Heart left ventricle (tissue), 16 donors: ENCODE measurements at regions not wholly inside any gene's neighbourhood (a gene's known extent, or its start where the extent isn't known, plus 50 kb on each side); places are given as distances from the start of the nearest gene placed in this dataset.

Experiments
- ATAC-seq, 4 donors: fragments of 200-7000 bp; cut with Tn5 transposase; one replicate each; pipeline ENCODE4 v1.9.1; 2020 to 2022; ENCODE audit warnings: moderate library complexity in 4 of 4, mild to moderate bottlenecking in 3 of 4, moderate number of reproducible peaks in 1 of 4
- DNase-seq, 5 donors: peaks; one replicate each; pipeline ENCODE4 v3.0.0-alpha.2; 2020
- H3K27ac ChIP-seq, 12 donors: fragments of 200-600 bp; sonication (generic) in 4 of 12; one replicate each; pipeline versions ENCODE4 v1.5.0 to v1.8.0; 2016 to 2022; ENCODE audit warnings: mild to moderate bottlenecking in 2 of 12
- H3K27me3 ChIP-seq, 9 donors: fragments of 200-600 bp; sonication (generic) in 2 of 9; one replicate each; pipeline versions ENCODE4 v1.5.1 to v1.8.0; 2016 to 2022; ENCODE audit warnings: mild to moderate bottlenecking in 3 of 9
- H3K36me3 ChIP-seq, 9 donors: fragments of 200-600 bp; sonication (generic) in 2 of 9; one replicate each; pipeline versions ENCODE4 v1.5.0 to v1.8.0; 2018 to 2022; ENCODE audit warnings: mild to moderate bottlenecking in 2 of 9
- H3K4me1 ChIP-seq, 12 donors: fragments of 200-600 bp; sonication (generic) in 4 of 12; one replicate each; pipeline versions ENCODE4 v1.5.0 to v1.8.0; 2016 to 2022; ENCODE audit warnings: mild to moderate bottlenecking in 3 of 12
- H3K4me3 ChIP-seq, 12 donors: fragments of 200-600 bp; sonication (generic) in 4 of 12; one replicate each; pipeline versions ENCODE4 v1.5.0 to v1.8.0; 2017 to 2022; ENCODE audit warnings: mild to moderate bottlenecking in 9 of 12, moderate library complexity in 4 of 12
- H3K9me3 ChIP-seq, 12 donors: fragments of 200-600 bp; sonication (generic) in 4 of 12; one replicate each; pipeline versions ENCODE4 v1.5.0 to v1.8.0; 2016 to 2022; ENCODE audit warnings: mild to moderate bottlenecking in 1 of 12
- POLR2A ChIP-seq, 2 donors: fragments of 450-650 bp; IDR thresholded peaks; one replicate each; pipeline ENCODE4 v1.6.1; 2017; ENCODE audit warnings: antibody characterized with exemption in 2 of 2, mild to moderate bottlenecking in 2 of 2, moderate library complexity in 2 of 2
- WGBS, 4 donors: extraction: QIAGEN DNeasy Blood & Tissue Kit in 2 of 4; methylation state at CpG; one replicate each; pipeline versions ENCODE4 v1.1.5 to v1.1.7; 2013 to 2018; 5-methylcytosine and 5-hydroxymethylcytosine counted together
- intact Hi-C, 10 donors: fragments of 100-400 bp; cut with DNase I; formaldehyde crosslinking; loops; one replicate each; pipeline versions ENCODE4 v1.11.1 to v1.14.2; 2022
- TF ChIP-seq, protein P1 (sequence below), 12 donors: fragments of 200-600 bp; sonication (generic) in 4 of 12; IDR thresholded peaks; one replicate each; pipeline versions ENCODE4 v1.5.0 to v1.8.0; 2018 to 2022; ENCODE audit warnings: antibody characterized with exemption in 12 of 12, mild to moderate bottlenecking in 5 of 12
- donor health status: ischemic (EF 13 %, LVEDD 7.1; RV severe dilation, severe dysfunction).
- donor health status: healthy with polysubstance abuse.
- donor health status: DM: no; HTN: yes; CAD: no.
- donor health status: DM: no; HTN: no; CAD: no.
- donor health status: ischemic (EF 25% LVEDD 6.9; RV normal size, moderate dysfunction).
- donor health status: ischemic (EF 25% LVEDD 5.7; RV mildly dilated, moderate dysfunction).
- donor health status: healthy.
- donor health status: DM: yes; HTN: yes; CAD: no.
- donor health status: ischemic (EF 35%, LVEDD 5.7; RV mildly dilated, moderate dysfunction).
- donor health status: nonischemic (EF 11% LVEDD 7.7; RV severe dilation, severe dysfunction).
- donor health status: DM: yes; HTN: yes; CAD: no.
- donor health status: PGD.
- donor health status: ischemic (EF 29% LVEDD 5.4; RV normal size, mild dysfunction).
- donor health status: nonischemic (EF 23%, LVEDD 6.1; RV moderate dilation, normal function).

- TF ChIP-seq, protein P1, sequence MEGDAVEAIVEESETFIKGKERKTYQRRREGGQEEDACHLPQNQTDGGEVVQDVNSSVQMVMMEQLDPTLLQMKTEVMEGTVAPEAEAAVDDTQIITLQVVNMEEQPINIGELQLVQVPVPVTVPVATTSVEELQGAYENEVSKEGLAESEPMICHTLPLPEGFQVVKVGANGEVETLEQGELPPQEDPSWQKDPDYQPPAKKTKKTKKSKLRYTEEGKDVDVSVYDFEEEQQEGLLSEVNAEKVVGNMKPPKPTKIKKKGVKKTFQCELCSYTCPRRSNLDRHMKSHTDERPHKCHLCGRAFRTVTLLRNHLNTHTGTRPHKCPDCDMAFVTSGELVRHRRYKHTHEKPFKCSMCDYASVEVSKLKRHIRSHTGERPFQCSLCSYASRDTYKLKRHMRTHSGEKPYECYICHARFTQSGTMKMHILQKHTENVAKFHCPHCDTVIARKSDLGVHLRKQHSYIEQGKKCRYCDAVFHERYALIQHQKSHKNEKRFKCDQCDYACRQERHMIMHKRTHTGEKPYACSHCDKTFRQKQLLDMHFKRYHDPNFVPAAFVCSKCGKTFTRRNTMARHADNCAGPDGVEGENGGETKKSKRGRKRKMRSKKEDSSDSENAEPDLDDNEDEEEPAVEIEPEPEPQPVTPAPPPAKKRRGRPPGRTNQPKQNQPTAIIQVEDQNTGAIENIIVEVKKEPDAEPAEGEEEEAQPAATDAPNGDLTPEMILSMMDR (IDR thresholded peaks at IDR 0.05): peak in 3 of 12 donors; percentile 8 to 15 (median 12)
- TF ChIP-seq POLR2A (IDR thresholded peaks at IDR 0.05): no peak
- ATAC-seq (no peak), DNase-seq (no peak)
- Histone ChIP-seq H3K36me3 (no peaks in the 10 kb centered on the region), H3K4me3 (no peak overlapping the region), H3K4me1 (no peaks in the 10 kb centered on the region), H3K27ac (no peak overlapping the region), H3K9me3 (peaks cover 0 to 7% (median 0%) of the 10 kb centered on the region in 12 donors), H3K27me3 (peaks cover 0 to 15% (median 0%) of the 10 kb centered on the region in 9 donors)
- intact Hi-C loops: no loop called here
- WGBS, 4 donors: 89 to 92% (median 91%) methylated on average over 7 of the region's 7 CpGs
These were observed 70.8 kb downstream of the RTP5 start for GRCh38 chr2:241940329-241940728.

DNA sequence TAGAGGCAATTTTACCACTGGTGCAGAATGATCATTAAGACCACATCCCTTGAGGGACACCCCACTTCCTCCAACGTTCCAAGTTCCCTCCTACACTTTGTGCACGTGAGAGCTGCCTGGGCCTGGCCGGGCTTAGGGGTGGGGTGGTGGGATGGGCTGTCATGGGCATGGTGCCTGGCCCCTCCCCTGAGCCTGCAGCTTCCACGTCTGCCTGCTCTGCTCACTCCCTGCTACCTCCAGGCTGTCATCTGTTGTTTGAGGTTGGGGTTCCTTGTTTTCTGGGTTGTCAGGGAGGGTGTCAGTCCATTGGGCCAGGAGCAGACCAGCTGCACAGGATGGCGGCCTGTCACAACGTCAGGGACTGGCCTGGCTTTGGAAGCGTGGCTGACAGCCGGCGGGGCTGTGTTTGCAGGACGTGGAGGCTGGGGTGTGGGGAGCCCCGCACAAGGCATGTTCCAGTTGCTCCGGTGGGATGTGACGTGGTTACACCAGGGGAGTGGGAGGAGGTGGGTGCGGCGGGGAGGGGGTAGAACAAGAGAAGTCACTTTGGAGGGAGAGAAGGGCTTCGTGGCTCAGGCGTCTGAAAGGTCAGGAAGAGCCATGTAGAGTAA is 72.3 kb downstream of the RTP5 start:
- TF ChIP-seq, protein P1 (IDR thresholded peaks at IDR 0.05): no peak
- no peak for TF ChIP-seq POLR2A (IDR thresholded peaks at IDR 0.05)
- ATAC-seq: no peak

DNA sequence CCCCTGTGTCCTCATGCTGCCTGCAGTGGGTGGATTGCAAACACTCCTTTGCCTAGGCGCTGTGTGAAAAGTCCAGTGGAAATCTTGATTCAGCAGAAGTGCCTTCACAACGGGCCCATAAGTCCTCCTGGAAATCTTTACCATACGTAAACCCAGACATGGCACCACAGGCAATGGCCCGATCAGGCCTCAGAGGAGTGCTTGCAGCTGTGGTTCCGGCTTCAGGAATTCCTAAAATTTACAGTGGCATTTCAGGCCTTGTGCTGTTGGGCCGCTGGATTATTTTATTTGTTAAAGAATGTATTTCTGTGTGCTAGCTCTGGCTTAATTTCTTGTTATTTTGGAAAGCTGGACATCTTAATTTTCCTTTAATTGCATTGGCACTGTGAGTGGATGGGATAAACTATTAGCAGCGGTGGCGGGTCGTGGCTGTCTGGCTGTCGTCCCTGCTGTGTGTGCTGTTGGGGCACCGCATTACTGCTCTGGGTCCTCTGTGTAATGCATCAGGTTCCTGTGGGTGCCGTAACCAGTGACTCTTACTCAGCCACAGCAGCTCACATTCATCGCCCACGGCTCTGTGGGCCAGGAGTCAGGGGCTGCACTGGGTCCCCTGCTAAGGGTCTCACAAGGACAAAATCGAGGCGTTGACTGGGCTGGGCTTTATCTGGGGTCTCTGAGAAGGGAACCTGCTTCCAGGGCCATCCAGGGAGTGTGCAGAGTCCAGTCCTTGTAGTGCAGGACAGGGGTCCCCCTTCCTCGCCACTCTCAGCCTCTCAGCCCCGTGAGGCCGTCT is 73.1 kb downstream of the RTP5 start:
- H3K27me3 ChIP-seq: peaks cover 0 to under 1% (median 0%) of the 10 kb centered on the region in 9 donors
- no peaks in the 10 kb centered on the region for H3K36me3 ChIP-seq
- intact Hi-C loops: no loop called here
- no peak for DNase-seq
- no peak overlapping the region for H3K27ac ChIP-seq
- no peaks in the 10 kb centered on the region for H3K4me1 ChIP-seq
- 90 to 94% (median 93%) methylated on average over 19 of the region's 19 CpGs for WGBS, 4 donors
- no peak overlapping the region for H3K4me3 ChIP-seq
- TF ChIP-seq POLR2A (IDR thresholded peaks at IDR 0.05): no peak
- TF ChIP-seq, protein P1 (IDR thresholded peaks at IDR 0.05): no peak
- no peak for ATAC-seq
- peaks cover 0 to 7% (median 0%) of the 10 kb centered on the region in 12 donors for H3K9me3 ChIP-seq

More for the DNA sequence above, 72.3 kb downstream of the RTP5 start:
- no peak for DNase-seq
- no peak overlapping the region for H3K27ac ChIP-seq
- WGBS, 4 donors: 55 to 63% (median 58%) methylated on average over 14 to 17 of the region's 17 CpGs
- H3K4me1 ChIP-seq: no peaks in the 10 kb centered on the region
- H3K27me3 ChIP-seq: peaks cover 0 to 1% (median 0%) of the 10 kb centered on the region in 9 donors
- peaks cover 0 to 7% (median 0%) of the 10 kb centered on the region in 12 donors for H3K9me3 ChIP-seq
- no peaks in the 10 kb centered on the region for H3K36me3 ChIP-seq
- intact Hi-C loops: no loop called here
- no peak overlapping the region for H3K4me3 ChIP-seq

DNA sequence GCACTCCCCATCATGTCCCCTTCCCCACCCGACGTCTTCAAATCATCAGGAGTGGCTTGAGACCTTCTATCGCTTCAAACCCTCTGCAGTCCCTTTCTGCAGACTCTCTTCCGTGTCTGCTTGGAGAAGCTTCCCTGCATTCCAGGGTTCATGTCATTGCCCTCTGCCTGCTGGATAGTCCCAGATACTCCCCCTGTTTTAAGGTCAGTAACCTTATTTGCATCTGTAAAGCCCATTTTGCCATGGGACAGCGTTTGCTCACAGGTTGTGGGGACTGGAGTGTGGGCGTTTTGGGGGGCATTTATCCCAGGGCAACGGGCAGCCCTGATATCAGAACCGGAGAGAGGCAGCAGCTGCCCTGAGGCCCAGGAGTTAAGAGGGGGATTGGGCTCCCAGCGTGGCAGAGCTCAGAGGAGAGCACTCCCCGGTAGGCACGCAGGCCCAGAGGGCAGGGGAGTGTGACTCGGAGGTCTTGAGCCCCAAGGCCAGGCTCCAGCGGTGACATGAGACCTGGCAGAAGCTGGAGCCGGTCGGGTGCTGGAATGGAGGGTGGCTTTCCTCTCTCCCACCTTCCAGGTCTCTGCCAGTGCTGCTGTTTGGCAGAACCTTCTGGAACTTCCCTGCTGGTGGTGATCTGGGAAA is 73.8 kb downstream of the RTP5 start:
- intact Hi-C loops: no loop called here
- no peak for ATAC-seq
- TF ChIP-seq POLR2A (IDR thresholded peaks at IDR 0.05): no peak
- TF ChIP-seq, protein P1 (IDR thresholded peaks at IDR 0.05): no peak
- Histone ChIP-seq H3K27me3 (peaks cover 0 to 5% (median 0%) of the 10 kb centered on the region in 9 donors), H3K36me3 (no peaks in the 10 kb centered on the region), H3K4me1 (no peaks in the 10 kb centered on the region), H3K27ac (no peak overlapping the region), H3K4me3 (no peak overlapping the region), H3K9me3 (peaks cover 0 to 7% (median 0%) of the 10 kb centered on the region in 12 donors)
- WGBS, 4 donors: 77 to 82% (median 80%) methylated on average over 15 of the region's 15 CpGs
- no peak for DNase-seq
